Esophagus muscularis mucosa (tissue), 3 donors: ENCODE measurements at regions not wholly inside any gene's neighbourhood (a gene's known extent, or its start where the extent isn't known, plus 50 kb on each side); places are given as distances from the start of the nearest gene placed in this dataset.

Source experiments
- POLR2A ChIP-seq: fragments of 450-650 bp; IDR thresholded peaks from one replicate; pipeline ENCODE4 v1.6.1; 2017; ENCODE audit warnings: antibody characterized with exemption, moderate library complexity, mild to moderate bottlenecking, low read depth
- TF ChIP-seq, protein P1 (sequence below), 3 experiments: fragments of 200-600 bp in 2 of 3; fragments of 450-650 bp in 1 of 3; sonication (generic) in 2 of 3; IDR thresholded peaks; one replicate each; pipeline ENCODE4 v1.5.1; 2017 to 2019; ENCODE audit warnings: antibody characterized with exemption in 3 of 3, mild to moderate bottlenecking in 2 of 3, moderate library complexity in 1 of 3

- TF ChIP-seq, protein P1, sequence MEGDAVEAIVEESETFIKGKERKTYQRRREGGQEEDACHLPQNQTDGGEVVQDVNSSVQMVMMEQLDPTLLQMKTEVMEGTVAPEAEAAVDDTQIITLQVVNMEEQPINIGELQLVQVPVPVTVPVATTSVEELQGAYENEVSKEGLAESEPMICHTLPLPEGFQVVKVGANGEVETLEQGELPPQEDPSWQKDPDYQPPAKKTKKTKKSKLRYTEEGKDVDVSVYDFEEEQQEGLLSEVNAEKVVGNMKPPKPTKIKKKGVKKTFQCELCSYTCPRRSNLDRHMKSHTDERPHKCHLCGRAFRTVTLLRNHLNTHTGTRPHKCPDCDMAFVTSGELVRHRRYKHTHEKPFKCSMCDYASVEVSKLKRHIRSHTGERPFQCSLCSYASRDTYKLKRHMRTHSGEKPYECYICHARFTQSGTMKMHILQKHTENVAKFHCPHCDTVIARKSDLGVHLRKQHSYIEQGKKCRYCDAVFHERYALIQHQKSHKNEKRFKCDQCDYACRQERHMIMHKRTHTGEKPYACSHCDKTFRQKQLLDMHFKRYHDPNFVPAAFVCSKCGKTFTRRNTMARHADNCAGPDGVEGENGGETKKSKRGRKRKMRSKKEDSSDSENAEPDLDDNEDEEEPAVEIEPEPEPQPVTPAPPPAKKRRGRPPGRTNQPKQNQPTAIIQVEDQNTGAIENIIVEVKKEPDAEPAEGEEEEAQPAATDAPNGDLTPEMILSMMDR (IDR thresholded peaks at IDR 0.05): no peak
- no peak for TF ChIP-seq POLR2A
Measured at GRCh38 chr4:158996669-158997074, 106.2 kb upstream of the RAPGEF2 start.
